CD14-positive monocyte (primary cell): ENCODE measurements at regions not wholly inside any gene's neighbourhood (a gene's known extent, or its start where the extent isn't known, plus 50 kb on each side); places are given as distances from the start of the nearest gene placed in this dataset.

ENCODE experiments used
- DNase-seq, 3 donors: peaks; one replicate each; pipeline ENCODE4 v3.0.0-alpha.2; 2011 to 2022
- H2AFZ ChIP-seq: 2 replicates; pipeline ENCODE4 v1.6.0; 2012; ENCODE audit warnings: mild to moderate bottlenecking, low read depth, low read length, inconsistent platforms; ENCODE audit not compliant: insufficient read depth, poor library complexity, severe bottlenecking
- H3K27ac ChIP-seq, 2 donors: 1 replicate in 1 of 2; 2 replicates in 1 of 2; pipeline ENCODE4 v1.5.1; 2012 to 2013; ENCODE audit warnings: low read length in 2 of 2, control low read depth in 1 of 2, inconsistent platforms in 1 of 2, low read depth in 1 of 2, mild to moderate bottlenecking in 1 of 2
- H3K27me3 ChIP-seq, 2 donors: one replicate each; pipeline versions ENCODE4 v1.6.0 to v1.6.1; 2011 to 2013; ENCODE audit warnings: low read length in 2 of 2; ENCODE audit not compliant: control insufficient read depth in 2 of 2, insufficient read depth in 2 of 2
- H3K36me3 ChIP-seq, 2 donors: replicated peaks in 1 of 2; 1 replicate in 1 of 2; 2 replicates in 1 of 2; pipeline versions ENCODE4 v1.5.1 to v1.6.1; 2012 to 2013; ENCODE audit warnings: low read length in 2 of 2, control low read depth in 1 of 2, inconsistent platforms in 1 of 2, mild to moderate bottlenecking in 1 of 2; ENCODE audit not compliant: insufficient read depth in 2 of 2, control insufficient read depth in 1 of 2
- H3K4me1 ChIP-seq, 2 donors: 1 replicate in 1 of 2; 2 replicates in 1 of 2; pipeline versions ENCODE4 v1.5.1 to v1.6.1; 2012 to 2013; ENCODE audit warnings: low read length in 2 of 2, control low read depth in 1 of 2, inconsistent platforms in 1 of 2, mild to moderate bottlenecking in 1 of 2, moderate library complexity in 1 of 2; ENCODE audit not compliant: insufficient read depth in 2 of 2, control insufficient read depth in 1 of 2
- H3K4me2 ChIP-seq: replicated peaks from 2 replicates; pipeline ENCODE3; 2012; ENCODE audit warnings: low read length, moderate library complexity, mild to moderate bottlenecking; ENCODE audit not compliant: poor library complexity, severe bottlenecking; ENCODE audit errors: extremely low read depth
- H3K4me3 ChIP-seq, 3 experiments: fragments of 200-600 bp in 1 of 3; sonication (generic) in 1 of 3; replicated peaks in 1 of 3; 1 replicate in 2 of 3; 2 replicates in 1 of 3; pipeline ENCODE4 v1.5.1; 2011 to 2013; ENCODE audit warnings: low read length in 3 of 3, mild to moderate bottlenecking in 3 of 3, control low read depth in 2 of 3, low read depth in 2 of 3, inconsistent platforms in 1 of 3, moderate library complexity in 1 of 3
- H3K79me2 ChIP-seq: 2 replicates; pipeline ENCODE4 v1.6.0; 2012; ENCODE audit warnings: mild to moderate bottlenecking, control low read depth, inconsistent platforms, low read length, moderate library complexity; ENCODE audit not compliant: insufficient read depth
- H3K9ac ChIP-seq: 2 replicates; pipeline ENCODE4 v1.6.0; 2017; ENCODE audit warnings: low read length, mild to moderate bottlenecking; ENCODE audit not compliant: insufficient read depth, poor library complexity, severe bottlenecking
- H3K9me3 ChIP-seq, 2 donors: replicated peaks in 1 of 2; 1 replicate in 1 of 2; 2 replicates in 1 of 2; pipeline versions ENCODE4 v1.5.1 to v1.6.1; 2012 to 2013; ENCODE audit warnings: low read length in 2 of 2, control low read depth in 1 of 2; ENCODE audit not compliant: control insufficient read depth in 1 of 2, insufficient read depth in 1 of 2
- H4K20me1 ChIP-seq: 2 replicates; pipeline ENCODE4 v1.6.0; 2012; ENCODE audit warnings: mild to moderate bottlenecking, low read length, control low read depth, moderate library complexity; ENCODE audit not compliant: insufficient read depth
- H3K27ac Mint-ChIP-seq, 7 donors: one replicate each; pipeline ENCODE4 v1.8.0; 2020; ENCODE audit warnings: mild to moderate bottlenecking in 7 of 7, mixed read lengths in 7 of 7, moderate library complexity in 6 of 7, inconsistent platforms in 2 of 7
- H3K27me3 Mint-ChIP-seq, 3 donors: one replicate each; pipeline ENCODE4 v1.8.0; 2021 to 2022; ENCODE audit warnings: low read depth in 3 of 3, mild to moderate bottlenecking in 3 of 3, mixed read lengths in 3 of 3, moderate library complexity in 3 of 3, inconsistent platforms in 1 of 3
- H3K36me3 Mint-ChIP-seq, 2 donors: one replicate each; pipeline ENCODE4 v1.8.0; 2020; ENCODE audit warnings: mixed read lengths in 2 of 2, inconsistent platforms in 1 of 2, mild to moderate bottlenecking in 1 of 2
- H3K4me1 Mint-ChIP-seq: one replicate; pipeline ENCODE4 v1.8.0; 2020; ENCODE audit warnings: mild to moderate bottlenecking, mixed read lengths
- H3K4me3 Mint-ChIP-seq, 2 donors: one replicate each; pipeline ENCODE4 v1.8.0; 2020; ENCODE audit warnings: mild to moderate bottlenecking in 2 of 2, mixed read lengths in 2 of 2, moderate library complexity in 1 of 2
- H3K9me3 Mint-ChIP-seq, 7 donors: one replicate each; pipeline ENCODE4 v1.8.0; 2020 to 2022; ENCODE audit warnings: mixed read lengths in 7 of 7, mild to moderate bottlenecking in 6 of 7, moderate library complexity in 6 of 7, inconsistent platforms in 2 of 7
- WGBS: methylation state at CpG from one replicate; pipeline ENCODE4 v1.1.5; 2013; ENCODE audit warnings: missing lambda C conversion rate; ENCODE audit not compliant: insufficient coverage; 5-methylcytosine and 5-hydroxymethylcytosine counted together
- intact Hi-C, 2 donors: fragments of 100-400 bp; cut with micrococcal nuclease; formaldehyde crosslinking; loops; one replicate each; pipeline versions ENCODE4 v1.15.0 to v1.15.1; 2023
- TF ChIP-seq, protein P1 (sequence below): fragments of 200-600 bp; IDR thresholded peaks from one replicate; pipeline ENCODE4 v1.8.0; 2022; ENCODE audit warnings: antibody characterized with exemption, mild to moderate bottlenecking

DNA sequence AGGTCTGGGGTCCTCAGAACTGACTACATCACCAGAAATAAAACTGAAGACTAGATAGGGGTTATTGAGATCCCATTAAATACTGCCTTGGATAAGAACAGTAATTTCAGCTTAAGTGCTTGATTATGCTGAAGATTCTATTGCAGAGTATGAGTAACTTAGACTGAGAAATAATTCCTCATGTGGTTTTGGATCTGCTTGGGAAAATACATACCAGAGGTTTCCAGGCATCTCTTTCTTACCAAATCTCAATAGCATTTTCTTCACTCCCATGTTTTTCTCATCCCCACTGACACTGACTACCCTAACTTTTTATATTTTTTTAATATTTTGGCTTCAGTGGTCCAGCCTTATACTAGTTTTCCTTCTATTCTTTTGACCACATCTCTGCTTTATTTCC, 92.0 kb upstream of the TEX13D start:
- no peak for DNase-seq
- Histone ChIP-seq H3K4me2 (no peak overlapping the region), H4K20me1 (no peaks in the 10 kb centered on the region), H3K79me2 (no peaks in the 10 kb centered on the region), H3K27ac (no peak overlapping the region), H3K9ac (no peak overlapping the region), H3K27me3 (no peaks in the 10 kb centered on the region), H3K36me3 (no peaks in the 10 kb centered on the region), H3K4me1 (no peaks in the 10 kb centered on the region), H3K4me3 (no peak overlapping the region), H3K9me3 (no peaks in the 10 kb centered on the region), H2AFZ (no peak overlapping the region)
- intact Hi-C loops: no loop called here
- peaks cover 0 to 5% (median 0%) of the 10 kb centered on the region in 7 donors for H3K9me3 Mint-ChIP-seq
- no peaks in the 10 kb centered on the region for H3K36me3 Mint-ChIP-seq
- H3K27me3 Mint-ChIP-seq: peaks cover 0 to 4% (median 0%) of the 10 kb centered on the region in 3 donors
- H3K4me1 Mint-ChIP-seq: no peaks in the 10 kb centered on the region
- TF ChIP-seq, protein P1, sequence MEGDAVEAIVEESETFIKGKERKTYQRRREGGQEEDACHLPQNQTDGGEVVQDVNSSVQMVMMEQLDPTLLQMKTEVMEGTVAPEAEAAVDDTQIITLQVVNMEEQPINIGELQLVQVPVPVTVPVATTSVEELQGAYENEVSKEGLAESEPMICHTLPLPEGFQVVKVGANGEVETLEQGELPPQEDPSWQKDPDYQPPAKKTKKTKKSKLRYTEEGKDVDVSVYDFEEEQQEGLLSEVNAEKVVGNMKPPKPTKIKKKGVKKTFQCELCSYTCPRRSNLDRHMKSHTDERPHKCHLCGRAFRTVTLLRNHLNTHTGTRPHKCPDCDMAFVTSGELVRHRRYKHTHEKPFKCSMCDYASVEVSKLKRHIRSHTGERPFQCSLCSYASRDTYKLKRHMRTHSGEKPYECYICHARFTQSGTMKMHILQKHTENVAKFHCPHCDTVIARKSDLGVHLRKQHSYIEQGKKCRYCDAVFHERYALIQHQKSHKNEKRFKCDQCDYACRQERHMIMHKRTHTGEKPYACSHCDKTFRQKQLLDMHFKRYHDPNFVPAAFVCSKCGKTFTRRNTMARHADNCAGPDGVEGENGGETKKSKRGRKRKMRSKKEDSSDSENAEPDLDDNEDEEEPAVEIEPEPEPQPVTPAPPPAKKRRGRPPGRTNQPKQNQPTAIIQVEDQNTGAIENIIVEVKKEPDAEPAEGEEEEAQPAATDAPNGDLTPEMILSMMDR: no peak
- no peak overlapping the region for H3K27ac Mint-ChIP-seq
- no peak overlapping the region for H3K4me3 Mint-ChIP-seq

DNA sequence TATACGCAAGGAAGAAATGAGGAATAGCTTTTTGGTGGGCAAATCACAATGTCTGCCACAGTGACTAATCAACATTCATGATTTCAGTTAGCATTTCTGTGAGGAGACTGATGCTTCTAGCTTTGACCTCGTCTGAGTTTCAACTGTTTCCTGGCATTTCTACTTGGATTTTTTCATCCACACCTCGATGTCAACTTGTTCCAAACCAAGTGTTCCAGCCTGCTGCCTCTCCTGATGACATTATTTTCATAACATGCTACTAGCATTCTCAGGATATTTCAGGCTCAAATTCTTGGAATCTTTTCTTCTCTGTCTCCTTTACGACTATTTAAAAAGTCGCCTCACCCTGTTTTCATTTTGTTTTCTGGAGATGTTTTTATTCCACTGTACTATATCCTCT, 90.3 kb upstream of the TEX13D start:
- Histone ChIP-seq H3K4me3 (no peak overlapping the region), H3K4me2 (no peak overlapping the region), H3K9me3 (no peaks in the 10 kb centered on the region), H3K27me3 (no peaks in the 10 kb centered on the region), H3K36me3 (no peaks in the 10 kb centered on the region), H4K20me1 (no peaks in the 10 kb centered on the region), H3K27ac (no peak overlapping the region), H3K4me1 (no peaks in the 10 kb centered on the region), H3K79me2 (no peaks in the 10 kb centered on the region), H3K9ac (no peak overlapping the region), H2AFZ (no peak overlapping the region)
- intact Hi-C loops: no loop called here
- no peaks in the 10 kb centered on the region for H3K4me1 Mint-ChIP-seq
- no peak overlapping the region for H3K27ac Mint-ChIP-seq
- peaks cover 0 to under 1% (median 0%) of the 10 kb centered on the region in 3 donors for H3K27me3 Mint-ChIP-seq
- H3K36me3 Mint-ChIP-seq: no peaks in the 10 kb centered on the region
- WGBS: 89% methylated on average over 1 of the region's 5 CpGs
- peaks cover 0 to 3% (median 0%) of the 10 kb centered on the region in 7 donors for H3K9me3 Mint-ChIP-seq
- no peak for DNase-seq
- TF ChIP-seq, protein P1: no peak
- H3K4me3 Mint-ChIP-seq: no peak overlapping the region
